ENCODE measurements at regions not wholly inside any gene's neighbourhood (a gene's known extent, or its start where the extent isn't known, plus 50 kb on each side); places are given as distances from the start of the nearest gene placed in this dataset.

DNA sequence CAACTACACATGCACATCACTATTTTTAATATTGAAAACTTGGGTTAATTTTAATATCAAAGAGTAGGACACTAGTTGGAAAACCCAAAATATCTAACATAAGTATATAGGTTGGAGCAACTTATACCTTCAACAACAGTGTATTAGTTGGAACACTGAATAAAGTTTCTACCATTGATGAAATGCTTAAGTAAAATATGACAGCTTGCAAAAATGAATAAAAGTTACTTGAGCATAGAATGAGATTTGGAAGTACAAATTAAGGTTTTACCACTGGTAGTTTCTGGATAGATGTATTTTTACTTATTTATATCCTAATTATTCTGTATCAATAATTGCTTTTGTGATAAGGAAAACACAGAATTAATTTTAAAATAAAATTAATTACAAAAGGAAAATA, 1079.6 kb downstream of the ADGRL3 start:
- TF ChIP-seq, protein P1, sequence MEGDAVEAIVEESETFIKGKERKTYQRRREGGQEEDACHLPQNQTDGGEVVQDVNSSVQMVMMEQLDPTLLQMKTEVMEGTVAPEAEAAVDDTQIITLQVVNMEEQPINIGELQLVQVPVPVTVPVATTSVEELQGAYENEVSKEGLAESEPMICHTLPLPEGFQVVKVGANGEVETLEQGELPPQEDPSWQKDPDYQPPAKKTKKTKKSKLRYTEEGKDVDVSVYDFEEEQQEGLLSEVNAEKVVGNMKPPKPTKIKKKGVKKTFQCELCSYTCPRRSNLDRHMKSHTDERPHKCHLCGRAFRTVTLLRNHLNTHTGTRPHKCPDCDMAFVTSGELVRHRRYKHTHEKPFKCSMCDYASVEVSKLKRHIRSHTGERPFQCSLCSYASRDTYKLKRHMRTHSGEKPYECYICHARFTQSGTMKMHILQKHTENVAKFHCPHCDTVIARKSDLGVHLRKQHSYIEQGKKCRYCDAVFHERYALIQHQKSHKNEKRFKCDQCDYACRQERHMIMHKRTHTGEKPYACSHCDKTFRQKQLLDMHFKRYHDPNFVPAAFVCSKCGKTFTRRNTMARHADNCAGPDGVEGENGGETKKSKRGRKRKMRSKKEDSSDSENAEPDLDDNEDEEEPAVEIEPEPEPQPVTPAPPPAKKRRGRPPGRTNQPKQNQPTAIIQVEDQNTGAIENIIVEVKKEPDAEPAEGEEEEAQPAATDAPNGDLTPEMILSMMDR (IDR thresholded peaks at IDR 0.05), result no peak
- TF ChIP-seq POLR2A (IDR thresholded peaks at IDR 0.05), result no peak
- no peak for TF ChIP-seq EP300 (IDR thresholded peaks at IDR 0.05)
